ENCODE measurements at regions not wholly inside any gene's neighbourhood (a gene's known extent, or its start where the extent isn't known, plus 50 kb on each side); places are given as distances from the start of the nearest gene placed in this dataset.

- 65 to 79% (median 74%) methylated on average over 5 of the region's 5 CpGs for WGBS, 3 donors
- Histone ChIP-seq H3K4me3 (ENCODE audit: low read depth in 1 of 3, low read length in 3 of 3) (no peak overlapping the region), H3K36me3 (ENCODE audit: control insufficient read depth in 3 of 3, insufficient read depth in 2 of 3, low read depth in 1 of 3, low read length in 3 of 3) (no peaks in the 10 kb centered on the region), H3K27ac (ENCODE audit: low read depth in 1 of 3, low read length in 2 of 3) (no peak overlapping the region), H3K9me3 (ENCODE audit: control insufficient read depth in 2 of 2, insufficient read depth in 1 of 2, low read depth in 1 of 2, low read length in 1 of 2) (peaks cover 2 to 19% of the 10 kb centered on the region in 2 donors), H3K27me3 (ENCODE audit: control insufficient read depth in 3 of 3, insufficient read depth in 3 of 3, low read length in 3 of 3) (no peaks in the 10 kb centered on the region), H3K4me1 (ENCODE audit: control insufficient read depth in 3 of 3, insufficient read depth in 2 of 3, low read depth in 1 of 3, low read length in 2 of 3) (no peaks in the 10 kb centered on the region)
- DNase-seq (no peak), FAIRE-seq (no peak)
Observed at GRCh38 chr13:37270226-37271001, 164.9 kb upstream of the CSNK1A1L start.

GRCh38 chr13:37263871-37264270, 158.4 kb upstream of the CSNK1A1L start:
- H3K36me3 ChIP-seq (ENCODE audit: control insufficient read depth in 3 of 3, insufficient read depth in 2 of 3, low read depth in 1 of 3, low read length in 3 of 3), result no peaks in the 10 kb centered on the region
- FAIRE-seq, result no peak
- WGBS, 3 donors, result 25 to 39% (median 38%) methylated on average over 2 of the region's 2 CpGs

GRCh38 chr13:37257706-37258105, 152.2 kb upstream of the CSNK1A1L start:
- H3K4me3 ChIP-seq (ENCODE audit: low read depth in 1 of 3, low read length in 3 of 3), result no peak overlapping the region
- no peak overlapping the region for H3K27ac ChIP-seq (ENCODE audit: low read depth in 1 of 3, low read length in 2 of 3)
- H3K9me3 ChIP-seq (ENCODE audit: control insufficient read depth in 2 of 2, insufficient read depth in 1 of 2, low read depth in 1 of 2, low read length in 1 of 2), result peaks cover 0 to 5% of the 10 kb centered on the region in 2 donors
- no peak for DNase-seq
- no peaks in the 10 kb centered on the region for H3K36me3 ChIP-seq (ENCODE audit: control insufficient read depth in 3 of 3, insufficient read depth in 2 of 3, low read depth in 1 of 3, low read length in 3 of 3)
- no peaks in the 10 kb centered on the region for H3K4me1 ChIP-seq (ENCODE audit: control insufficient read depth in 3 of 3, insufficient read depth in 2 of 3, low read depth in 1 of 3, low read length in 2 of 3)
- no peaks in the 10 kb centered on the region for H3K27me3 ChIP-seq (ENCODE audit: control insufficient read depth in 3 of 3, insufficient read depth in 3 of 3, low read length in 3 of 3)
- no peak for FAIRE-seq
- 52 to 81% (median 64%) methylated on average over 2 of the region's 2 CpGs for whole genome bisulfite sequencing, 3 donors

More at GRCh38 chr13:37263871-37264270, 158.4 kb upstream of the CSNK1A1L start:
- Histone ChIP-seq H3K9me3 (ENCODE audit: control insufficient read depth in 2 of 2, insufficient read depth in 1 of 2, low read depth in 1 of 2, low read length in 1 of 2) (peaks cover 0 to 11% of the 10 kb centered on the region in 2 donors), H3K4me1 (ENCODE audit: control insufficient read depth in 3 of 3, insufficient read depth in 2 of 3, low read depth in 1 of 3, low read length in 2 of 3) (no peaks in the 10 kb centered on the region), H3K27ac (ENCODE audit: low read depth in 1 of 3, low read length in 2 of 3) (no peak overlapping the region), H3K27me3 (ENCODE audit: control insufficient read depth in 3 of 3, insufficient read depth in 3 of 3, low read length in 3 of 3) (no peaks in the 10 kb centered on the region), H3K4me3 (ENCODE audit: low read depth in 1 of 3, low read length in 3 of 3) (no peak overlapping the region)
- no peak for DNase-seq

GRCh38 chr13:37257051-37257450, 151.6 kb upstream of the CSNK1A1L start:
- Histone ChIP-seq H3K27me3 (ENCODE audit: control insufficient read depth in 3 of 3, insufficient read depth in 3 of 3, low read length in 3 of 3) (no peaks in the 10 kb centered on the region), H3K4me1 (ENCODE audit: control insufficient read depth in 3 of 3, insufficient read depth in 2 of 3, low read depth in 1 of 3, low read length in 2 of 3) (no peaks in the 10 kb centered on the region), H3K27ac (ENCODE audit: low read depth in 1 of 3, low read length in 2 of 3) (no peak overlapping the region), H3K4me3 (ENCODE audit: low read depth in 1 of 3, low read length in 3 of 3) (no peak overlapping the region), H3K9me3 (ENCODE audit: control insufficient read depth in 2 of 2, insufficient read depth in 1 of 2, low read depth in 1 of 2, low read length in 1 of 2) (no peaks in the 10 kb centered on the region), H3K36me3 (ENCODE audit: control insufficient read depth in 3 of 3, insufficient read depth in 2 of 3, low read depth in 1 of 3, low read length in 3 of 3) (no peaks in the 10 kb centered on the region)
- 86 to 91% (median 90%) methylated on average over 1 of the region's 1 CpG for WGBS, 3 donors
- no peak for DNase-seq
- no peak for FAIRE-seq

- DNase-seq, result no peak
- 77 to 90% (median 82%) methylated on average over 4 of the region's 4 CpGs for WGBS, 3 donors
- H3K4me3 ChIP-seq (ENCODE audit: low read depth in 1 of 3, low read length in 3 of 3), result no peak overlapping the region
- FAIRE-seq, result no peak
- H3K27ac ChIP-seq (ENCODE audit: low read depth in 1 of 3, low read length in 2 of 3), result no peak overlapping the region
- no peaks in the 10 kb centered on the region for H3K36me3 ChIP-seq (ENCODE audit: control insufficient read depth in 3 of 3, insufficient read depth in 2 of 3, low read depth in 1 of 3, low read length in 3 of 3)
- peaks cover 0 to 4% of the 10 kb centered on the region in 2 donors for H3K9me3 ChIP-seq (ENCODE audit: control insufficient read depth in 2 of 2, insufficient read depth in 1 of 2, low read depth in 1 of 2, low read length in 1 of 2)
- no peaks in the 10 kb centered on the region for H3K27me3 ChIP-seq (ENCODE audit: control insufficient read depth in 3 of 3, insufficient read depth in 3 of 3, low read length in 3 of 3)
- no peaks in the 10 kb centered on the region for H3K4me1 ChIP-seq (ENCODE audit: control insufficient read depth in 3 of 3, insufficient read depth in 2 of 3, low read depth in 1 of 3, low read length in 2 of 3)
Observed at GRCh38 chr13:37241786-37242185, 136.3 kb upstream of the CSNK1A1L start.

- Histone ChIP-seq H3K27ac (ENCODE audit: low read depth in 1 of 3, low read length in 2 of 3) (no peak overlapping the region), H3K9me3 (ENCODE audit: control insufficient read depth in 2 of 2, insufficient read depth in 1 of 2, low read depth in 1 of 2, low read length in 1 of 2) (peaks cover 0 to 5% of the 10 kb centered on the region in 2 donors), H3K4me3 (ENCODE audit: low read depth in 1 of 3, low read length in 3 of 3) (no peak overlapping the region), H3K27me3 (ENCODE audit: control insufficient read depth in 3 of 3, insufficient read depth in 3 of 3, low read length in 3 of 3) (no peaks in the 10 kb centered on the region), H3K4me1 (ENCODE audit: control insufficient read depth in 3 of 3, insufficient read depth in 2 of 3, low read depth in 1 of 3, low read length in 2 of 3) (no peaks in the 10 kb centered on the region), H3K36me3 (ENCODE audit: control insufficient read depth in 3 of 3, insufficient read depth in 2 of 3, low read depth in 1 of 3, low read length in 3 of 3) (no peaks in the 10 kb centered on the region)
- FAIRE-seq (no peak), DNase-seq (no peak)
Observed at GRCh38 chr13:37230346-37230745, 124.9 kb upstream of the CSNK1A1L start.

GRCh38 chr13:37229931-37230330, 124.5 kb upstream of the CSNK1A1L start:
- H3K27me3 ChIP-seq (ENCODE audit: control insufficient read depth in 3 of 3, insufficient read depth in 3 of 3, low read length in 3 of 3), result no peaks in the 10 kb centered on the region
- no peak overlapping the region for H3K4me3 ChIP-seq (ENCODE audit: low read depth in 1 of 3, low read length in 3 of 3)
- WGBS, 3 donors, result 0 to 4% (median 0%) methylated on average over 1 of the region's 1 CpG
- no peak for DNase-seq
- H3K9me3 ChIP-seq (ENCODE audit: control insufficient read depth in 2 of 2, insufficient read depth in 1 of 2, low read depth in 1 of 2, low read length in 1 of 2), result peaks cover 0 to 9% of the 10 kb centered on the region in 2 donors
- no peaks in the 10 kb centered on the region for H3K4me1 ChIP-seq (ENCODE audit: control insufficient read depth in 3 of 3, insufficient read depth in 2 of 3, low read depth in 1 of 3, low read length in 2 of 3)
- no peak for FAIRE-seq
- no peaks in the 10 kb centered on the region for H3K36me3 ChIP-seq (ENCODE audit: control insufficient read depth in 3 of 3, insufficient read depth in 2 of 3, low read depth in 1 of 3, low read length in 3 of 3)
- no peak overlapping the region for H3K27ac ChIP-seq (ENCODE audit: low read depth in 1 of 3, low read length in 2 of 3)

GRCh38 chr13:37226971-37227370, 121.5 kb upstream of the CSNK1A1L start:
- H3K27ac ChIP-seq (ENCODE audit: low read depth in 1 of 3, low read length in 2 of 3), result no peak overlapping the region
- FAIRE-seq (no peak), DNase-seq (no peak)
- no peak overlapping the region for H3K4me3 ChIP-seq (ENCODE audit: low read depth in 1 of 3, low read length in 3 of 3)
- peaks cover 0 to 7% of the 10 kb centered on the region in 2 donors for H3K9me3 ChIP-seq (ENCODE audit: control insufficient read depth in 2 of 2, insufficient read depth in 1 of 2, low read depth in 1 of 2, low read length in 1 of 2)
- no peaks in the 10 kb centered on the region for H3K27me3 ChIP-seq (ENCODE audit: control insufficient read depth in 3 of 3, insufficient read depth in 3 of 3, low read length in 3 of 3)
- H3K36me3 ChIP-seq (ENCODE audit: control insufficient read depth in 3 of 3, insufficient read depth in 2 of 3, low read depth in 1 of 3, low read length in 3 of 3), result no peaks in the 10 kb centered on the region
- H3K4me1 ChIP-seq (ENCODE audit: control insufficient read depth in 3 of 3, insufficient read depth in 2 of 3, low read depth in 1 of 3, low read length in 2 of 3), result no peaks in the 10 kb centered on the region
- 89 to 94% (median 92%) methylated on average over 4 of the region's 4 CpGs for WGBS, 3 donors
